DND-41 (cell line): ENCODE measurements at regions not wholly inside any gene's neighbourhood (a gene's known extent, or its start where the extent isn't known, plus 50 kb on each side); places are given as distances from the start of the nearest gene placed in this dataset.

ENCODE experiments used
- ATAC-seq: fragments of 200-7000 bp; cut with Tn5 transposase; 3 replicates; pipeline ENCODE4 v1.9.1; 2021; ENCODE audit warnings: low read depth; ENCODE audit not compliant: insufficient read depth
- DNase-seq: peaks from one replicate; pipeline ENCODE4 v3.0.0-alpha.2; 2020
- H2AFZ ChIP-seq: 2 replicates; pipeline ENCODE4 v1.6.0; 2012; ENCODE audit warnings: low read depth, low read length
- H3K27ac ChIP-seq: 2 replicates; pipeline ENCODE4 v1.5.1; 2012; ENCODE audit warnings: low read length, inconsistent platforms
- H3K27me3 ChIP-seq: fragments of 200-600 bp; sonication (generic); 2 replicates; pipeline ENCODE4 v1.6.0; 2012; ENCODE audit warnings: low read length, mild to moderate bottlenecking, inconsistent platforms; ENCODE audit not compliant: insufficient read depth, poor library complexity
- H3K36me3 ChIP-seq: 2 replicates; pipeline ENCODE4 v1.5.1; 2012; ENCODE audit warnings: low read length, inconsistent platforms; ENCODE audit not compliant: insufficient read depth
- H3K4me1 ChIP-seq: 2 replicates; pipeline ENCODE4 v1.5.1; 2012; ENCODE audit warnings: mild to moderate bottlenecking, low read length; ENCODE audit not compliant: insufficient read depth
- H3K4me2 ChIP-seq: 2 replicates; pipeline ENCODE4 v1.6.0; 2012; ENCODE audit warnings: mild to moderate bottlenecking, moderate library complexity, low read length, inconsistent platforms; ENCODE audit not compliant: insufficient read depth
- H3K4me3 ChIP-seq, 2 experiments: fragments of 200-600 bp in 1 of 2; shearing (Covaris generic) in 1 of 2; 2 replicates each; pipeline ENCODE4 v1.5.1; 2012 to 2016; ENCODE audit warnings: inconsistent platforms in 2 of 2, low read length in 2 of 2, mild to moderate bottlenecking in 2 of 2, low read depth in 1 of 2, moderate library complexity in 1 of 2
- H3K79me2 ChIP-seq: 2 replicates; pipeline ENCODE4 v1.6.0; 2012; ENCODE audit warnings: low read length, inconsistent platforms; ENCODE audit not compliant: insufficient read depth
- H3K9ac ChIP-seq: 2 replicates; pipeline ENCODE4 v1.6.0; 2012; ENCODE audit warnings: low read depth, mild to moderate bottlenecking, inconsistent platforms, low read length, moderate library complexity
- H3K9me3 ChIP-seq: 2 replicates; pipeline ENCODE4 v1.5.1; 2012; ENCODE audit warnings: low read length, moderate library complexity, mild to moderate bottlenecking, inconsistent platforms; ENCODE audit not compliant: insufficient read depth, severe bottlenecking
- H4K20me1 ChIP-seq: 2 replicates; pipeline ENCODE4 v1.6.0; 2012; ENCODE audit warnings: low read length; ENCODE audit not compliant: insufficient read depth
- EZH2 ChIP-seq: IDR thresholded peaks from 3 replicates; pipeline ENCODE4 v1.6.1; 2012; ENCODE audit warnings: borderline replicate concordance, low read depth, mild to moderate bottlenecking, moderate library complexity, low read length, inconsistent platforms; ENCODE audit not compliant: severe bottlenecking
- TF ChIP-seq, protein P1 (sequence below): IDR thresholded peaks from 2 replicates; pipeline ENCODE4 v1.5.1; 2012; ENCODE audit warnings: borderline replicate concordance, low read length, moderate library complexity, mild to moderate bottlenecking; ENCODE audit not compliant: poor library complexity, severe bottlenecking; ENCODE audit errors: extremely low read depth

DNA sequence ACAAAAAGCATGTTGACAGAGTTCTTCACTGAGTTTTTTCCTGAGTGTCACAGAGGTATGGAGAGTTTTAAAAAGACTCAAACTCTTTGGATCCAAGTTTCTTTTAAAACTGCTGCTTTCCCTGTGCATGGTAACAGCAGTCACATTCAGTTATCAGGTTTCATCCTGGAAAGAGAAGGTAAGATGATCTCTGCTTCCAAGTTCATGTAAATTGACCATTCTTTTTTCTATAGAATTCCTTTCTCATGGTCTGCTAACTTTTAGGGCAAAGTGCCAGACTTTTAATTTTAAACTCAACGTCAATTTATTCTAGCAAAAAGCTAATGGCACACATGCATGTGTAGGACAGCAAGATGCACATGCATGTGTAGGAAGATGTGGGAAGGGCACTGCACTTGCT is 52.5 kb upstream of the PRLR start:
- Histone ChIP-seq H3K79me2 (no peaks in the 10 kb centered on the region), H3K27ac (no peak overlapping the region), H3K4me2 (no peak overlapping the region), H3K36me3 (no peaks in the 10 kb centered on the region), H4K20me1 (no peaks in the 10 kb centered on the region), H3K27me3 (peaks cover 6% of the 10 kb centered on the region), H3K4me1 (no peaks in the 10 kb centered on the region), H2AFZ (no peak overlapping the region), H3K4me3 (no peak overlapping the region), H3K9me3 (no peaks in the 10 kb centered on the region), H3K9ac (no peak overlapping the region)
- no peak for ATAC-seq
- no peak for DNase-seq
- TF ChIP-seq, protein P1, sequence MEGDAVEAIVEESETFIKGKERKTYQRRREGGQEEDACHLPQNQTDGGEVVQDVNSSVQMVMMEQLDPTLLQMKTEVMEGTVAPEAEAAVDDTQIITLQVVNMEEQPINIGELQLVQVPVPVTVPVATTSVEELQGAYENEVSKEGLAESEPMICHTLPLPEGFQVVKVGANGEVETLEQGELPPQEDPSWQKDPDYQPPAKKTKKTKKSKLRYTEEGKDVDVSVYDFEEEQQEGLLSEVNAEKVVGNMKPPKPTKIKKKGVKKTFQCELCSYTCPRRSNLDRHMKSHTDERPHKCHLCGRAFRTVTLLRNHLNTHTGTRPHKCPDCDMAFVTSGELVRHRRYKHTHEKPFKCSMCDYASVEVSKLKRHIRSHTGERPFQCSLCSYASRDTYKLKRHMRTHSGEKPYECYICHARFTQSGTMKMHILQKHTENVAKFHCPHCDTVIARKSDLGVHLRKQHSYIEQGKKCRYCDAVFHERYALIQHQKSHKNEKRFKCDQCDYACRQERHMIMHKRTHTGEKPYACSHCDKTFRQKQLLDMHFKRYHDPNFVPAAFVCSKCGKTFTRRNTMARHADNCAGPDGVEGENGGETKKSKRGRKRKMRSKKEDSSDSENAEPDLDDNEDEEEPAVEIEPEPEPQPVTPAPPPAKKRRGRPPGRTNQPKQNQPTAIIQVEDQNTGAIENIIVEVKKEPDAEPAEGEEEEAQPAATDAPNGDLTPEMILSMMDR, result no peak
- no peak for TF ChIP-seq EZH2

DNA sequence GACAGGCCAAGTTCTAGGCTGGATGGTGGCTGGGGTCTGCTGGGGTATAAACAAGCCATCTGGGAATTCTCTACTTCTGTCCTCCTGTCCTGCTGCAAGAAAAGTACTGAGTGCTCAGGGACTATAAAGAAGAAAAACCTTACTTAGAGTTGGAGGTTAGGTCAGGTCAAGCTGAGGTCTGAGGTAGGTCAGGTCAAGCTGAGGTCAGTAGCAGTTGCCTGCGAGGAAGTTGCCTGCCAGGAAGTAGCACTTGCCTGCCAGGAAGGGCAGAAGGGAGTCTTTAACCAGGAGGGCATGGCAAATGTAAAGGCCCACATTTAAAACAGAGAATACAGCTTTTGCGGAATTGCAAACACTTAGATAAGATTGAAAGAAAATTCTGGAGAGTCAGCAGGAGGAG is 51.3 kb upstream of the PRLR start:
- DNase-seq (no peak), ATAC-seq (no peak)
- Histone ChIP-seq H3K9me3 (no peaks in the 10 kb centered on the region), H3K36me3 (no peaks in the 10 kb centered on the region), H4K20me1 (no peaks in the 10 kb centered on the region), H3K27ac (no peak overlapping the region), H3K4me2 (no peak overlapping the region), H2AFZ (no peak overlapping the region), H3K79me2 (no peaks in the 10 kb centered on the region), H3K4me1 (no peaks in the 10 kb centered on the region), H3K4me3 (no peak overlapping the region), H3K27me3 (peaks cover 6% of the 10 kb centered on the region), H3K9ac (no peak overlapping the region)
- TF ChIP-seq, protein P1, result no peak
- no peak for TF ChIP-seq EZH2
